Adrenal gland (tissue), 9 donors: ENCODE measurements at regions not wholly inside any gene's neighbourhood (a gene's known extent, or its start where the extent isn't known, plus 50 kb on each side); places are given as distances from the start of the nearest gene placed in this dataset.
"Not testable (repeated sequence)": the region's sequence is repeated elsewhere in the genome, so short reads cannot be mapped to it uniquely, and the experiment has no call there.

Experiments
- DNase-seq, 7 donors: peaks; one replicate each; pipeline ENCODE4 v3.0.0-alpha.2; 2019 to 2020
- H3K27ac ChIP-seq, 5 donors: fragments of 200-600 bp; sonication (generic) in 4 of 5; 1 replicate in 3 of 5; 2 replicates in 2 of 5; pipeline versions ENCODE4 v1.5.1 to v1.8.0; 2016 to 2020; ENCODE audit warnings: mild to moderate bottlenecking in 1 of 5
- H3K27me3 ChIP-seq: fragments of 200-600 bp; 2 replicates; pipeline ENCODE4 v1.8.0; 2021
- H3K36me3 ChIP-seq, 2 donors: fragments of 200-600 bp; replicated peaks in 1 of 2; 1 replicate in 1 of 2; 2 replicates in 1 of 2; pipeline versions ENCODE4 v1.5.1 to v1.8.0; 2018 to 2022
- H3K4me1 ChIP-seq, 2 donors: fragments of 200-600 bp; replicated peaks in 1 of 2; 1 replicate in 1 of 2; 2 replicates in 1 of 2; pipeline versions ENCODE4 v1.5.1 to v1.8.0; 2018 to 2021
- H3K4me3 ChIP-seq, 4 donors: fragments of 200-600 bp; sonication (generic) in 3 of 4; one replicate each; pipeline ENCODE4 v1.5.1; 2016 to 2018
- H3K9me3 ChIP-seq, 3 donors: fragments of 200-600 bp; sonication (generic) in 1 of 3; replicated peaks in 1 of 3; 1 replicate in 2 of 3; 2 replicates in 1 of 3; pipeline versions ENCODE4 v1.5.1 to v1.8.0; 2016 to 2021
- CTCF ChIP-seq, 6 experiments: fragments of 450-650 bp in 4 of 6; fragments of 200-600 bp in 2 of 6; sonication (generic) in 1 of 6; IDR thresholded peaks; 1 replicate in 5 of 6; 2 replicates in 1 of 6; pipeline versions ENCODE4 v1.5.1 to v1.8.0; 2016 to 2021; ENCODE audit warnings: antibody characterized with exemption in 6 of 6, mild to moderate bottlenecking in 2 of 6, moderate library complexity in 1 of 6
- POLR2A ChIP-seq, 2 donors: fragments of 450-650 bp; IDR thresholded peaks; one replicate each; pipeline ENCODE4 v1.6.1; 2017; ENCODE audit warnings: antibody characterized with exemption in 2 of 2, mild to moderate bottlenecking in 2 of 2, moderate library complexity in 1 of 2
- WGBS, 4 donors: extraction: QIAGEN DNeasy Blood & Tissue Kit in 2 of 4; methylation state at CpG; one replicate each; pipeline versions ENCODE4 v1.1.5 to v1.1.7; 2013 to 2017; 5-methylcytosine and 5-hydroxymethylcytosine counted together
- intact Hi-C, 2 donors: fragments of 100-400 bp; cut with DNase I; formaldehyde crosslinking; loops; one replicate each; pipeline versions ENCODE4 v1.14.1 to v1.15.0; 2022 to 2023
- donor health status: healthy with polysubstance abuse.
- donor health status: Bipolar disorder and iron deficiency.
- donor health status: DM: yes; HTN: yes; CAD: no.
- donor health status: DM: no; HTN: no; CAD: no.
- donor health status: DM: no; HTN: no; CAD: no.

DNA sequence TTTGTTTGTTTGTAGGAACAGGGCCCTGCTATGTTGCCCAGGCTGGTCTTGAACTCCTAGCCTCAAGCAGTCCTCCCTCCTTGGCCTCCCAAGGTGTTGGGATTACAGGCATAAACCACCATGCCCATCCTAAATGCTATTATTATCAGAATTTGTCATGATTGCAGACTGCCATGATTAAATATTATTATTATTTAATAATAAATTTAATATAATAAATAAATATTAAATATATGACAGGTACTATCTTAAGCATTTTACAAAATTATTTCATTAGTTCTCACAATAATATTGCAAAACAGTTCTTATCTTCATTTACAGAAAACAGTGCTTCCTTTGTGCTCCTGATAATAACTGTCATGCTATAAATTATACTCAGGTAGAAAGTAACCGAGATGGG lies 133.4 kb upstream of the JADE1 start:
- Histone ChIP-seq H3K27me3 (no peaks in the 10 kb centered on the region), H3K4me1 (no peaks in the 10 kb centered on the region), H3K9me3 (no peaks in the 10 kb centered on the region), H3K27ac (no peak overlapping the region), H3K4me3 (no peak overlapping the region), H3K36me3 (no peaks in the 10 kb centered on the region)
- DNase-seq = no peak
- intact Hi-C loops = no loop called here
- TF ChIP-seq POLR2A (IDR thresholded peaks at IDR 0.05) (no peak), CTCF (IDR thresholded peaks at IDR 0.05) (no peak)
- WGBS, 4 donors = 47 to 55% (median 49%) methylated on average over 1 of the region's 1 CpG

- Histone ChIP-seq H3K4me1 (no peaks in the 10 kb centered on the region), H3K9me3 (no peaks in the 10 kb centered on the region), H3K36me3 (no peaks in the 10 kb centered on the region), H3K4me3 (no peak overlapping the region), H3K27me3 (no peaks in the 10 kb centered on the region), H3K27ac (no peak overlapping the region)
- TF ChIP-seq POLR2A (IDR thresholded peaks at IDR 0.05) = no peak
- no peak for TF ChIP-seq CTCF (IDR thresholded peaks at IDR 0.05)
- intact Hi-C loops = no loop called here
- DNase-seq = no peak
- 57 to 81% (median 70%) methylated on average over 1 of the region's 1 CpG for WGBS, 4 donors
These were observed 134.4 kb upstream of the JADE1 start for GRCh38 chr4:128675083-128675482.

- H3K27ac ChIP-seq, H3K9me3 ChIP-seq, DNase-seq, intact Hi-C loops, H3K4me3 ChIP-seq, H3K36me3 ChIP-seq, H3K4me1 ChIP-seq, H3K27me3 ChIP-seq: not testable (repeated sequence)
- WGBS, 4 donors = 64 to 95% (median 93%) methylated on average over 7 of the region's 7 CpGs
These were observed 136.3 kb upstream of the JADE1 start for GRCh38 chr4:128673159-128673558.

- intact Hi-C loops, H3K9me3 ChIP-seq, H3K36me3 ChIP-seq, H3K4me3 ChIP-seq, H3K27me3 ChIP-seq, DNase-seq, H3K4me1 ChIP-seq, H3K27ac ChIP-seq: not testable (repeated sequence)
- WGBS, 4 donors = 84 to 100% (median 98%) methylated on average over 2 to 22 of the region's 22 CpGs
These were observed 136.9 kb upstream of the JADE1 start for GRCh38 chr4:128672596-128672995.

DNA sequence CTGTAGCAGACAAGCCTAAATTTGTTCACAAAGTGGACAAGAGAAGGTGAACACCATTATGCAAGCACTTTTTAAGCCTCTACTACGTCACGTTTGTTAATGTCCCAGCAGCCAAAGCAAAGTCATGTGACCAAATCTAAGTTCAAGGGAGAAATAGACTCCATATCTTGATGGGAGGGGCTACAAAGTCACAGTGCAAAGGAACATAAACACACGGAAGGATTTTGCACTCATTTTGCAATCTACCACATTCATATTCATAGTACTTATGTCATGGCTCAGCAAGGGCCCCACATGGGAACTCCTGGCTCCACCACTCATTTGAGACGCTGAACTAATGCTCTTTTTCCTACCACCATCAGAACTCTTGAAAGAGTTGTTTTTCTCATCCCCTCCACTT lies 139.0 kb upstream of the JADE1 start:
- DNase-seq = no peak
- intact Hi-C loops = no loop called here
- Histone ChIP-seq H3K27ac (no peak overlapping the region), H3K4me1 (no peaks in the 10 kb centered on the region), H3K4me3 (no peak overlapping the region), H3K9me3 (no peaks in the 10 kb centered on the region), H3K36me3 (no peaks in the 10 kb centered on the region), H3K27me3 (no peaks in the 10 kb centered on the region)
- no peak for TF ChIP-seq CTCF (IDR thresholded peaks at IDR 0.05)
- no peak for TF ChIP-seq POLR2A (IDR thresholded peaks at IDR 0.05)
- 81 to 94% (median 91%) methylated on average over 4 of the region's 4 CpGs for WGBS, 4 donors
